MM.1S (cell line): ENCODE measurements at regions not wholly inside any gene's neighbourhood (a gene's known extent, or its start where the extent isn't known, plus 50 kb on each side); places are given as distances from the start of the nearest gene placed in this dataset.

ENCODE experiments used
- DNase-seq: peaks from one replicate; pipeline ENCODE4 v3.0.0-alpha.2; 2015
- H2AFZ ChIP-seq: fragments of 300-600 bp; sonication (generic); 2 replicates; pipeline ENCODE4 v1.6.0; 2016; ENCODE audit warnings: antibody characterized with exemption, low read length
- H3F3A ChIP-seq: fragments of 300-600 bp; sonication (generic); 2 replicates; pipeline ENCODE4 v1.6.1; 2016; ENCODE audit warnings: mild to moderate bottlenecking, antibody characterized with exemption, low read length, moderate library complexity, mixed read lengths; ENCODE audit not compliant: insufficient read depth
- H3K27ac ChIP-seq: fragments of 300-600 bp; sonication (generic); 2 replicates; pipeline ENCODE4 v1.5.1; 2016; ENCODE audit warnings: mild to moderate bottlenecking, low read length
- H3K27me3 ChIP-seq: fragments of 300-600 bp; sonication (generic); replicated peaks from 2 replicates; pipeline ENCODE4 v1.6.0; 2016; ENCODE audit warnings: low read length; ENCODE audit not compliant: insufficient read depth
- H3K36me3 ChIP-seq: fragments of 300-600 bp; sonication (generic); replicated peaks from 2 replicates; pipeline ENCODE4 v1.6.1; 2016; ENCODE audit warnings: mild to moderate bottlenecking, low read length, mixed read lengths; ENCODE audit not compliant: insufficient read depth
- H3K4me1 ChIP-seq: fragments of 300-600 bp; sonication (generic); 2 replicates; pipeline ENCODE4 v1.6.1; 2016; ENCODE audit warnings: low read length, mixed read lengths
- H3K4me2 ChIP-seq: fragments of 300-600 bp; sonication (generic); 2 replicates; pipeline ENCODE4 v1.6.0; 2016; ENCODE audit warnings: low read depth, low read length
- H3K4me3 ChIP-seq: fragments of 300-600 bp; sonication (generic); 2 replicates; pipeline ENCODE4 v1.5.1; 2016; ENCODE audit warnings: low read length, mixed read lengths
- H3K79me2 ChIP-seq: fragments of 300-600 bp; sonication (generic); 2 replicates; pipeline ENCODE4 v1.6.1; 2016; ENCODE audit warnings: mixed run types, low read length, mixed read lengths
- H3K9ac ChIP-seq: fragments of 300-600 bp; sonication (generic); 2 replicates; pipeline ENCODE4 v1.6.1; 2016; ENCODE audit warnings: low read length, mixed read lengths
- H3K9me2 ChIP-seq: fragments of 300-600 bp; sonication (generic); replicated peaks from 2 replicates; pipeline ENCODE4 v1.6.1; 2016; ENCODE audit warnings: mild to moderate bottlenecking, low read length, mixed read lengths; ENCODE audit not compliant: insufficient read depth
- H3K9me3 ChIP-seq: fragments of 300-600 bp; sonication (generic); replicated peaks from 2 replicates; pipeline ENCODE4 v1.6.1; 2016; ENCODE audit warnings: mild to moderate bottlenecking, low read length, mixed read lengths; ENCODE audit not compliant: insufficient read depth
- H4K20me1 ChIP-seq: fragments of 300-600 bp; sonication (generic); 2 replicates; pipeline ENCODE4 v1.6.1; 2016; ENCODE audit warnings: mild to moderate bottlenecking, low read length, moderate library complexity, mixed read lengths; ENCODE audit not compliant: insufficient read depth
- EZH2 ChIP-seq: fragments of 300-600 bp; sonication (generic); optimal IDR thresholded peaks from 2 replicates; pipeline ENCODE3; 2017; ENCODE audit warnings: low read depth, mild to moderate bottlenecking, antibody characterized with exemption, low read length, mixed read lengths
- EZH2phosphoT487 ChIP-seq: fragments of 300-600 bp; sonication (generic); IDR thresholded peaks from 2 replicates; pipeline ENCODE4 v1.6.1; 2018; ENCODE audit warnings: antibody characterized with exemption, low read length
- TF ChIP-seq, protein P1 (sequence below): fragments of 300-600 bp; sonication (generic); IDR thresholded peaks from 2 replicates; pipeline ENCODE4 v1.5.1; 2016; ENCODE audit warnings: antibody characterized with exemption, low read length, mixed read lengths

- no peak overlapping the region for H3K9ac ChIP-seq
- no peaks in the 10 kb centered on the region for H3K36me3 ChIP-seq
- peak overlapping the region; percentile 45; the same call in 1 of the 2 replicates for H3K27ac ChIP-seq
- H3F3A ChIP-seq: peaks cover 8% of the 10 kb centered on the region; the same call in 1 of the 2 replicates
- no peaks in the 10 kb centered on the region for H3K9me2 ChIP-seq
- TF ChIP-seq EZH2phosphoT487: no peak
- TF ChIP-seq EZH2: no peak
- TF ChIP-seq, protein P1, sequence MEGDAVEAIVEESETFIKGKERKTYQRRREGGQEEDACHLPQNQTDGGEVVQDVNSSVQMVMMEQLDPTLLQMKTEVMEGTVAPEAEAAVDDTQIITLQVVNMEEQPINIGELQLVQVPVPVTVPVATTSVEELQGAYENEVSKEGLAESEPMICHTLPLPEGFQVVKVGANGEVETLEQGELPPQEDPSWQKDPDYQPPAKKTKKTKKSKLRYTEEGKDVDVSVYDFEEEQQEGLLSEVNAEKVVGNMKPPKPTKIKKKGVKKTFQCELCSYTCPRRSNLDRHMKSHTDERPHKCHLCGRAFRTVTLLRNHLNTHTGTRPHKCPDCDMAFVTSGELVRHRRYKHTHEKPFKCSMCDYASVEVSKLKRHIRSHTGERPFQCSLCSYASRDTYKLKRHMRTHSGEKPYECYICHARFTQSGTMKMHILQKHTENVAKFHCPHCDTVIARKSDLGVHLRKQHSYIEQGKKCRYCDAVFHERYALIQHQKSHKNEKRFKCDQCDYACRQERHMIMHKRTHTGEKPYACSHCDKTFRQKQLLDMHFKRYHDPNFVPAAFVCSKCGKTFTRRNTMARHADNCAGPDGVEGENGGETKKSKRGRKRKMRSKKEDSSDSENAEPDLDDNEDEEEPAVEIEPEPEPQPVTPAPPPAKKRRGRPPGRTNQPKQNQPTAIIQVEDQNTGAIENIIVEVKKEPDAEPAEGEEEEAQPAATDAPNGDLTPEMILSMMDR: no peak
- no peak overlapping the region for H3K4me3 ChIP-seq
- DNase-seq: peak; percentile 96
- no peaks in the 10 kb centered on the region for H4K20me1 ChIP-seq
- H3K79me2 ChIP-seq: no peaks in the 10 kb centered on the region
- peak overlapping the region; percentile 27 for H2AFZ ChIP-seq
- peak overlapping the region; percentile 53 for H3K4me2 ChIP-seq
- no peaks in the 10 kb centered on the region for H3K27me3 ChIP-seq
- H3K4me1 ChIP-seq: peaks cover 18% of the 10 kb centered on the region
- no peaks in the 10 kb centered on the region for H3K9me3 ChIP-seq
These were observed 251.9 kb downstream of the COL4A1 start for GRCh38 chr13:110055089-110055488.

DNA sequence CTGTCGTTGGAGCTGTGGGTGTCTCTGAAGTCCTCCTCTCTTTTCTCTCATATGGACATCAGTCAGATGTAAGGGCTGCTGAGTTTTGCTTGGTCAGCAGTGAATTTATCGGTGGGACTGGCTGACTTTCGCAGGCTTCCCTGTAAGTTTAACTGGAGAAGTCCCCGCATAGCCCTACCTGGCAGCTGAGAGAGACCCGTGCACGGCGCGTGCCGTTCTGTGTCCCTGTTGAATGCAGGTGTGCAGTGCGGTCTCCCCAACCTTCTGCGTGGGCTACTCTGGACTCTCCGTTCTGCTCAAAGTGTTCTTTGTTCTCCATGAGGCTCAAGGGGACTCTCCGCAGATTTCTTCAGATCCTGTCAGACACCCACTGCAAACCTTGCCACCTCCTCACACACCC is 252.9 kb downstream of the COL4A1 start:
- Histone ChIP-seq H3K4me3 (no peak overlapping the region), H3K4me2 (no peak overlapping the region), H3K27me3 (no peaks in the 10 kb centered on the region), H3K79me2 (no peaks in the 10 kb centered on the region), H3K36me3 (no peaks in the 10 kb centered on the region), H3F3A (peaks cover 8% of the 10 kb centered on the region; the same call in 1 of the 2 replicates), H3K9ac (no peak overlapping the region), H3K9me3 (no peaks in the 10 kb centered on the region), H3K27ac (no peak overlapping the region), H3K9me2 (no peaks in the 10 kb centered on the region), H4K20me1 (no peaks in the 10 kb centered on the region), H3K4me1 (peaks cover 18% of the 10 kb centered on the region), H2AFZ (no peak overlapping the region)
- DNase-seq: no peak
- TF ChIP-seq EZH2 (no peak), EZH2phosphoT487 (no peak)
- TF ChIP-seq, protein P1: no peak

DNA sequence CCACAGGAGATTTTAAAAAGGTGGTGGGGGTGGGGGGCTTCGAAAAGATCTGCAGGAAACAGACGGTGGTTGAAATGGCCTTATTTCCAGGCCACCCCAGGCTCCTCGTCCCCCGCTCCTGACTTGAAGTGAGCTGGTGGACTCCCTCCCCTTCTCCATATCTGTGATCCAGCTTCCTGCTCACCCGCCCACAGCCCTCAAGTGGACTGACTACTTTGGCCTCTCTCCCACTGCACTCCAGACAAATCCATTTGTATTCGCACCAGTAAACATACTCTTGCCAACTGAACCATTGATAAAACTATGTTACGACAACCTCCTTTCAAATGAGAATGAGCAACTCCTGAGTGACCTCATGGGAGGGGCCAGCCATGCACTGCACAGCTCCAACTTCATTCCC is 259.5 kb downstream of the COL4A1 start:
- no peak overlapping the region for H3K9ac ChIP-seq
- no peaks in the 10 kb centered on the region for H3K9me2 ChIP-seq
- no peak for DNase-seq
- H3K4me3 ChIP-seq: no peak overlapping the region
- no peak overlapping the region for H2AFZ ChIP-seq
- H3K79me2 ChIP-seq: no peaks in the 10 kb centered on the region
- TF ChIP-seq, protein P1: no peak
- TF ChIP-seq EZH2 (no peak), EZH2phosphoT487 (no peak)
- no peaks in the 10 kb centered on the region for H4K20me1 ChIP-seq
- no peaks in the 10 kb centered on the region for H3K4me1 ChIP-seq
- no peaks in the 10 kb centered on the region for H3K36me3 ChIP-seq
- H3F3A ChIP-seq: no peaks in the 10 kb centered on the region
- H3K9me3 ChIP-seq: no peaks in the 10 kb centered on the region
- H3K27me3 ChIP-seq: no peaks in the 10 kb centered on the region
- no peak overlapping the region for H3K27ac ChIP-seq
- no peak overlapping the region for H3K4me2 ChIP-seq
